ENCODE measurements at regions not wholly inside any gene's neighbourhood (a gene's known extent, or its start where the extent isn't known, plus 50 kb on each side); places are given as distances from the start of the nearest gene placed in this dataset.

- TF ChIP-seq CTCF (IDR thresholded peaks at IDR 0.05): no peak
- TF ChIP-seq POLR2A (IDR thresholded peaks at IDR 0.05): no peak
Observed at GRCh38 chr2:175396696-175397095, 215.2 kb upstream of the ATP5MC3 start.
